Stimulated activated CD4-positive, alpha-beta T cell treated with anti-CD3 and anti-CD28 coated beads, Interleukin-1b, Interleukin-23, amount 100 ng/mL, for 4 hours (primary cell): ENCODE measurements at regions not wholly inside any gene's neighbourhood (a gene's known extent, or its start where the extent isn't known, plus 50 kb on each side); places are given as distances from the start of the nearest gene placed in this dataset.
"Not testable (repeated sequence)": the region's sequence is repeated elsewhere in the genome, so short reads cannot be mapped to it uniquely, and the experiment has no call there.

Experiments used
- DNase-seq, 2 donors: peaks; one replicate each; pipeline ENCODE4 v3.0.0-alpha.2; 2020; ENCODE audit warnings: low read depth in 2 of 2

DNA sequence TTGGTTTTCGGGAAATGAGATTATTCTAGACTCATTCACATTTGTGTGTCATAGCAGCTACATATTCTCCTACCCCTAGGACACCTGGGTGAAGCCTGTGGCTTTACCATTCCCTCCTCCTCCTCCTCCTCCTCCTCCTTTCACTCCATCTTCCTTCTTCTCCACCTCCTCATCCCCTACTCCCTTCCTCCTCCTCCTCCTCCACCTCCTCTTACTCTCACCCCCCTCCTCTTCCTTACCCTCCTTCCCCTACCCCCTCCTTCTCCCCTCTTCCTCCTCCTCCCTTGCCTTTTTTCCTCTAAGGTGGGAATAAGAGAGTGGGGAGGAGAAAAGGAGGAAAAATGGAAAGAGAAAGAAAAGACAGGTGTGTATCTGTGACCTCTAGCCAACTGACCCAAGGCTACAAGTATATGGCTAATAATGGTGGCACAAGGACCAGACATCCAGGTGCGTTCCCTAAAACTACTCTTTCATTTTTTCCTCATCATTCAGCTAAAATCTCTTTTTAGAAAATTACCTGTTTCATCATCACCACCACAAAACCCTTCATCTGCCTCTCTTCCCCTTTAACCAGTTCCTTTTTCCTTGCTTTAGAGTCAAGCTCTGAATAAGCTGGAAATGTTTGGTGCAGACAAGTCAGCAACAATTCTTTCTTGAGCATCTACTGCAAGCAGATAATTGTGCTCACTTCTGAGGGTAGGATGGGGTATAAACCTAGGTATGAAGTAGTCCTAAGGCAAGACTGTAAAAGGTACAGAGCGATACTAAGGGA lies 149.8 kb upstream of the FOXN3 start:
- DNase-seq, result no peak

GRCh38 chr14:89566180-89566579 lies 149.1 kb upstream of the FOXN3 start:
- DNase-seq, result no peak

- DNase-seq, result no peak
Observed at GRCh38 chr14:89565607-89566006, 148.6 kb upstream of the FOXN3 start.

GRCh38 chr14:89564989-89565388 lies 148.0 kb upstream of the FOXN3 start:
- DNase-seq, result no peak

DNA sequence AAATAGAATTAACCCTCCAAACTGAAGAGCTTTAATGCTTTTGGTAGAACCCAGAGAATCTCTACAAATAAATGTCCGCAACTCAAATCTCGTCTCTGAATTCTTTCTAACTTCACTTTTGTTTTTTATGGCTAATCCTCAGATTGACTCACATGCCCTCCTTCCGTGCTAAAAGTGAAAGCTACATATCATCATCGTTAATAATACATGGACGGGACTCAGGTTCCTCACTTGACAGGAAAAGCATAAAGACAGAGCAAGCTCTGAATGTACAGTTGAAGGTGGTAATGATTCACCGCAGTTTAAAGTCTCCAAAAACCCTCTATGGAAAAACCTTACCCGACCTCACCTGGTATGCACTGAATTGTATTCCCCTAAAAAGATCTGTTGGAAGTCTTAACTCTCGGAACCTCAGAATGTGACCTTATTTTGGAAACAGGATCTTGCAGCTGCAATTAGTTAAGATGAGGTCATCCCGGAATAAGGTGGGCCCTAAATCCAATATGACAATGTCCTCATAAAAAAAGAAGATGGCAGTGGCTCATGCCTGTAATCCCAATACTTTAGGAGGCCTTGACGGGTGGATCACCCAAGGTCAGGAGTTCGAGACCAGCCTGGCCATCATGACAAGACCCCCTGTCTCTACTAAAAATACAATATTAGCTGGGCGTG lies 147.4 kb upstream of the FOXN3 start:
- no peak for DNase-seq

DNA sequence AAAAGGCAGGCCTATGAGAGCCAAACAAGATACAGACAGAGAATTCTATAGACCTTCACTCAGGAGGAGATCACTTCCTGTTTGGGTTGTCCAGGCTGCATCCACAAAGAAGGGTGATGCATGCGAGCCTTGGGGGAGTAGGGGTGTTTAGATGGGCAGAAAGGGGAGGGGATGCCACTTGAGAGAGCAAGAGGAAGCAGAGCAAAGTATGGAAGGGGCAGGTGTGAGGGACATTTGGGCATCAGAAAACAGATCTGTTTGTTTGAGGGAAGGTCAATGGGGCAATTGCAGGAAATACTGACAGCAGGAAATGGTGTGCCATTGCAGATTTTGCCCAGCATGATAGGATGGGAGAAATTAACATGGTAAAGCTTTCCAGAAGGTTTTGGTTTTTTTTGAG lies 146.4 kb upstream of the FOXN3 start:
- DNase-seq, result no peak

DNA sequence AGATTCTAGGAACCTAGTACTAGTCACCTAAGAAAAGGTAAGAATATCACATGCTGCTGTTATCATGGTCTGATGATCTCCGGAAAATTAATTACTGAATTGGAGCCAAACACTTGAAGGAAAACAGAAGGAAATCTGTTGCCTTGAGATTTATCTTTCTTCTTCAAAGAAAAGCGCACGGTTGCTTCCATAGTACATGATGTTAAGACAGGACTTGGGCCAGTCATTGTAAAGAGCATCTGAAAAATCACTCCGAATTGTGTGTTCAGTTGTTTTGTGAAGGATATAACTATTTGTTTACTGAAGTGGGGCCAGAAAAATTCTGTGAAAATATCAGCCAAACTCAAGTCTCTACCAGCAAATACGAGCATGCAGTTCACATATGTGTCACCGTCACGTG lies 134.9 kb upstream of the FOXN3 start:
- DNase-seq, result no peak

DNA sequence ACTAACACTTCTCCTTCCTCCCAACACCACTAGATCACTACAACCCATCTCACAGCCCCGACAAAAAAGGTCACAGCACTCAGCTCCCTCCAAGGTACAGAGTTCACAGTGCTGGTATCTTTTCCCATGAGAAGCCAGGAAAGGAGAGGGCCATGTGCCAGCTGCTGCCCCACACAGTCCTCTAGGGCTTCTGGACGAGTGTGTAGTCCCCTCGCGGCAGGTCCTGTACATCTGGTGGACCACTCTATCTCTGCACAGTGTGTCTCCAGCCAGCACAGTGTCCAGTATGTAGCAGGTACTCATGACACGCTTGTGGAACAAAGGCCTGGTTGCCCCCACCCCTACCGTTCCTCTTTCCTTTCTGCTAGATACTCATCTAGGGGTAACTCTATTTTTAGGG lies 134.4 kb upstream of the FOXN3 start:
- no peak for DNase-seq

DNA sequence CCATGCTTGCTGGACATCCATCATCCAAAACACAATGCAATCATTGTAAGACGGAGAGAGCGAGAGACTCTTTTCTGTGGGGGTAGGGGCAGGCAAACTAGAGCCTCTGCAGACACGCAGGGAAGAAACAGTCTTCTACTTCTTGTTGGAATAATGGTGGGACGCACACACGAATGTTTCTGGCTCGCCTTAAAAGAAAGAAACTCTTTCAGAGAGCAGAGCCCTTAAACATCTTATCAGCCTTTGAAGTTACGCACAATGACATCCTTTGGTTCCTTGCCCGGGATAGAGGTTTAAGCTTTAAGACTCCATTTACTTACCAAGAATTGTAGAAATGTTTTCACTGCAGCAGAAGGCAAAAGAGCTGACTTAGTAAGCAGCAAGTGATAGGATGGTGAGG lies 133.8 kb upstream of the FOXN3 start:
- no peak for DNase-seq

DNA sequence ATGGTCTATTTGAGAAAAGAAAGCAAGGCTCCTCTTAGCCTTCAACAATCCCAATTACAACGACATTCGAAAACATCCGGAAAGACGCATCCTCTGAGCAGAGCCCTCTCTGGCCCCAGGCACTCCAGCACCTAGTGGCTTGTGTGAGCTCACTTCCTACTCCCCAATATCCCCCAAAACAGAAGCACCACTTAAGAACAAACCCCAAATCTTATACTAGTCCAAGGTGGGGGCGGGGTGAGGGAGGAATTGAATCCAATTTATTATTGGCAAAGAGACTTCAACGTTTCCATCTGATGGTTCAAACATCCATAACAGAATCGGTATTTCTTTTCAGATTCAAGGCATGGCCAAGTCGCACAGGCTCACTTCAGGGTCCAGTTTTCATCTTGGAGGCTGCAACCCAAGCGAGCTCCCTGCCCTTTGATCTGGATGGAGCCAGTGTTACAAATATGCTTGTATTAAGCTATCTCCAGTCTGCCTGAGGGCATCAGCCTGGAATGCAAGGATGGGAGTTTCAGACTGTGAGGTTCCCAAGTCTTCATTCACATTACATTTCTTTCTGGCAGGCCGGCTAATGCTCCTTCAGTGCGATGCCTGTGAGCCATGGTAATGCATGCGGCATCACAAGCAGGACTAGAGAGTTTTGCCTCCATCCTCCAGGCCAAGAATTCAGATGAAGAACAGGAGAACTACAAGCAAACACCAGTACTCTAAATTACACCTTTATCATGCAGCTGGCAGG lies 132.5 kb upstream of the FOXN3 start:
- no peak for DNase-seq

DNA sequence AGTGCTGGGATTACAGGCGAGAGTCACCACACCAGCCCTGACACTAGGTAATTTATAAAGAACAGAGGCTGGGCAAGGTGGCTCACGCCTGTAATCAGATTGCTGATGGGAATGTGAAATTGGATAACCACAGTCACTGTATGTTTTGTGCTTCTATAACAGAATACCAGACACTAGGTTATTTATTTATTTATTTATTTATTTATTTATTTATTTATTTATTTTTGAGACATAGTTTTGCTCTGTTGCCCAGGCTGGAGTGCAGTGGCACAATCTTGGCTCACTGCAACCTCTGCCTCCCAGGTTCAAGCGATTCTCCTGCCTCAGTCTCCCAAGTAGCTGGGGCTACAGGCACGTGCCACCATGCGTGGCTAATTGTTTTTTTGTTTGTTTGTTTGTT lies 130.0 kb upstream of the FOXN3 start:
- DNase-seq, result not testable (repeated sequence)

DNA sequence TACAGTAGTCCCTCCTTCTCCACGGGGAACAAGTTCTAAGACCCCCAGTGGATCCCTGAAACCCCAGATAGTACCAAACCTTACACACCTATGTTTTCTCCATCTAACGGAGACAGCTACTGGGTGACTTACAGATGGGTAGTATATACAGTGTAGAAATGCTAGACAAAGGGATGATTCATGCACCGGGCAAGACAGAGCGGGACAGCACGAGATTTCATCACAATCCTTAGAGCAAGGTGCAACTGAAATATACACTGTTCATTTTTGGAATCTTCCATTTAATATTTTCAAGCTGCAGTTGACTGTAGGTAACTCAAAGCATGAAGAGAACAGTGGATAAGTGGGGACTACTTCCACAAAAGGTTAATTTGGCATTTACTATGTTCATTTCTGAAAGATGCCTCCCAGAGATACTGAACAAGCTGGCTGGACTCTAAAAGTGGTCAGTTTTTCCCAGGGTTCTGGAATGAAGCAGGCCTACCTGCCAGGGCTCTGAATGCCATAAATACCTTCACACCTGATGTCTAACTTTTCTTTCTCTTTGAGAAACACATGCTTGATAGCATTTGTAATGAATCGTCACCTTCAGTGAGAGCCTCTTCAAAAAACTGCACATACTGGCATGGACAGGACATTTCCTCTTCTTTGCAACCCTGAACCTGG lies 127.7 kb upstream of the FOXN3 start:
- DNase-seq, result no peak

GRCh38 chr14:89543425-89543790 lies 126.4 kb upstream of the FOXN3 start:
- no peak for DNase-seq

DNA sequence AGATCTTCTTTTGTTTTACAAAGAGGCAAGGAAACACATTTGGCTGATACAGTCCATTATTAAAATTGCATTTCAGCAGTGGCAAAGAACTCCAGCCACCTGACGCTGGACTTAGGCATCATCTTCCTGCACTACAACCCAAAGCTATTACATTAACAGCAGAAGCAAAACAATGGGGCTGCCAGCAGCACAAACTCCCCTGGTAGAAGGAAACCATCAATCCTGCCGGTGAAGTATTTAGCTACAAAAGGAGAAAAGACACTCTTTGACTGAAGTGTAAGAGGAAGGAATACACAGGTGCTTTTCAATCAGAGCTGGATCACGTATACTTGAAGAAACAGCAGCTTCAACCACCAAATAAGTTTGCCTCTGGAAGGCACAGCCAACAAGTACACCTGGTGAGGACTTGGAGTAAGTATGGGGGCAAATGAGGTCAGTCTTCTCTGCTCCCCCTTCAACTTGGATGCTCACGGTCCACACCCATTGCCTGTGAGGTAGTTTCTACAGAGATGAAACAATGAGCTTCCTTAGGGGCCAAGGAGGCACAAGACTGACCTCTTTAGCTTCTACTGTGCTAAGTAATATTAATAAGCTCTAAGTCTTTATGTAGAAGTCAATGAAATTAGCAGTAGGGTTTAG lies 125.9 kb upstream of the FOXN3 start:
- DNase-seq, result no peak

GRCh38 chr14:89540830-89541470 lies 123.9 kb upstream of the FOXN3 start:
- no peak for DNase-seq

- no peak for DNase-seq
Observed at GRCh38 chr14:89540009-89540829, 123.2 kb upstream of the FOXN3 start.

DNA sequence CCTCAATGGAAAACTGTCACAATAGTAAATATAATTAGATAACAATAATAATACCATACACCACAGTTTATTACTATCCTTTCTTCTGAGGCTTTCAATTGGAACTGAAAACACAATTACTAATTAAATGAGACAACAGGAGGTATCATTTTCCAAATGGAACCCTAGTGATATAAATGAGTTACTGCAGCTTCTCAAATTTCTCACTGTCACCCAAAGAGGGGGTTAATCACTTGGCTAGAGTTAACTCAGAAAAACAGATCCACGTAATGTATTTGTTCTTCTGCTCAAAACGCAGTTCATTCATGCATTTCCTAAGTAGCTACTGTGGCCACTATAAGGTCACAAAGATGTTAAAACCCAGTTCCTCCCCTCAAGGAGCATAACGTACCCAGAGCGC lies 120.9 kb upstream of the FOXN3 start:
- no peak for DNase-seq

DNA sequence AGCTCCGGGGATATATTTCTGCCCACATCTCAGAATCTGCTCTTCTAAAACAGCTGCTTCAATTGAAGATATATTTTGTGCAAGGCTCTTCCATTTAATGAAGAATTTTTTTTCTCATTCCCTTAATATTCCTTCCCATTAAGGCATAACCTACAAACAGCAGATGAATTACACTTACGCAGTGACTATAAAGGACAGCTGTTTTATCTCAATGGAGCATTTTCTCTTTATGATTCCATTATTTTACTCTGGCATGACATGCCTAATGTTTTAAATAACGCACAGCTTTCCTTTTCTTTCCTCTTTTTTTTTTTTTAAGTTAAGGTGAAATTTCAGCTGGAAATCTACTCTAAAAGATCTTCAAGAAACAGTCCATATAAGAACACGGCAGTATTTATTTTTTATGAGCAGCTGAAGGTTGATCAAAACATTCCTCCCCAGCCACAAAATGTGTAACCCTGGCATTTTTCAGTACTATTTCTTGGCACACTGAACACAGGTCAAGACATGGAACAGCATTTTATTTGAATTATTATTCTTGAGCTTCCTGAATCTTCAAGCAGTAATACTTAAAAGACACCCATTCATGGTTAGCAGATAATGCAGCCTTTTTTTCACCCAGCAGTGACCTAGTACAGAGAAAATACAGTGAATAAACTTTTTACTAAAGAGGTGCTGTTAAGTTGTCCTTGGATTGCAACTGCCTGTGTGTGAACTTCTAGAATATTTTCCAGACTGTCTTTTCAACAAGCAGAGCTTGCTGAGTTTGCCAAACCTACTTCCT lies 118.1 kb upstream of the FOXN3 start:
- DNase-seq, result no peak

GRCh38 chr14:89533766-89534165 lies 116.7 kb upstream of the FOXN3 start:
- DNase-seq, result no peak

DNA sequence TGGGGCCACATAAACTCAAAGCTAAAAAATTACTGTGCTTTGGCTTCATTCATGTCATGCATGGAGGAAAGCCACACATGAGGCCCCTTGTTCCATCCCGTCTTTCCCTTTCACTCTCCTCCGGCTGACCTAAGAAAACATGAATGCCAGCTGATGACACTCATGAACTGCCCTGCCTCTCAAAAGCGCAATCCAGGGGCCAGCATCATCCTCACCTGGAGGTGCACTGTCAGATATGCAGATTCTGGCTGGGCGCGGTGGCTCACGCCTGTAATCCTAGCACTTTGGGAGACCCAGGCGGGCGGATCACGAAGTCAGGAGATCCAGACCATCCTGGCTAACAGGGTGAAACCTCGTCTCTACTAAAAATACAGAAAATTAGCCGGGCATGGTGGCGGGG lies 116.1 kb upstream of the FOXN3 start:
- DNase-seq, result no peak
